Spleen (tissue), 7 donors: ENCODE measurements at regions not wholly inside any gene's neighbourhood (a gene's known extent, or its start where the extent isn't known, plus 50 kb on each side); places are given as distances from the start of the nearest gene placed in this dataset.

ENCODE experiments used
- CTCF ChIP-seq, 11 experiments: fragments of 200-600 bp in 7 of 11; fragments of 450-650 bp in 4 of 11; sonication (generic) in 4 of 11; IDR thresholded peaks in 8 of 11; conservative IDR thresholded peaks in 3 of 11; 1 replicate in 7 of 11; 2 replicates in 4 of 11; pipeline versions ENCODE4 v1.4.0 to v1.8.0; 2016 to 2021; ENCODE audit warnings: antibody characterized with exemption in 11 of 11, inconsistent platforms in 4 of 11, mild to moderate bottlenecking in 1 of 11
- POLR2AphosphoS5 ChIP-seq, 3 donors: sonication (generic); formaldehyde crosslinking; IDR thresholded peaks; one replicate each; pipeline ENCODE4 v1.5.1; 2017; ENCODE audit warnings: antibody characterized with exemption in 3 of 3
- donor health status: DM: no; HTN: no; CAD: no; lungs with moderate emphysema.
- donor health status: DM: no; HTN: no; CAD: no.
- donor health status: DM: no; HTN: no; CAD: no.

GRCh38 chr12:69107541-69107940, 131.8 kb upstream of the CPSF6 start:
- TF ChIP-seq CTCF (IDR thresholded peaks at IDR 0.05 in 8 of 11, conservative IDR thresholded peaks at IDR 0.05 in 3 of 11) (no peak), POLR2AphosphoS5 (IDR thresholded peaks at IDR 0.05) (no peak)
